GM18868 (cell line): ENCODE measurements at regions not wholly inside any gene's neighbourhood (a gene's known extent, or its start where the extent isn't known, plus 50 kb on each side); places are given as distances from the start of the nearest gene placed in this dataset.

Experiments used
- ATAC-seq: cut with Tn5 transposase; IDR thresholded peaks from one replicate; pipeline ENCODE4 v1.9.1; 2021; ENCODE audit warnings: mild to moderate bottlenecking, moderate library complexity; ENCODE audit not compliant: unreplicated experiment

- ATAC-seq, result no peak
Observed at GRCh38 chr12:68447797-68448260, 115.7 kb upstream of the MDM1 start.

GRCh38 chr12:68449196-68449595, 117.0 kb upstream of the MDM1 start:
- ATAC-seq, result no peak

GRCh38 chr12:68450947-68451260, 118.7 kb upstream of the MDM1 start:
- ATAC-seq, result no peak

GRCh38 chr12:68451261-68452077, 119.3 kb upstream of the MDM1 start:
- ATAC-seq, result peak; percentile 77

GRCh38 chr12:68452078-68452715, 120.0 kb upstream of the MDM1 start:
- ATAC-seq, result no peak

GRCh38 chr12:68453278-68453677, 121.1 kb upstream of the MDM1 start:
- no peak for ATAC-seq

- no peak for ATAC-seq
Observed at GRCh38 chr12:68453876-68454275, 121.7 kb upstream of the MDM1 start.

GRCh38 chr12:68454892-68455291, 122.7 kb upstream of the MDM1 start:
- ATAC-seq, result no peak

- no peak for ATAC-seq
Observed at GRCh38 chr12:68455691-68456345, 123.7 kb upstream of the MDM1 start.

- ATAC-seq, result no peak
Observed at GRCh38 chr12:68458866-68459265, 126.7 kb upstream of the MDM1 start.

GRCh38 chr12:68460236-68460635, 128.1 kb upstream of the MDM1 start:
- ATAC-seq, result no peak

- no peak for ATAC-seq
Observed at GRCh38 chr12:68461645-68462044, 129.5 kb upstream of the MDM1 start.

GRCh38 chr12:68462803-68463202, 130.6 kb upstream of the MDM1 start:
- no peak for ATAC-seq

- ATAC-seq, result no peak
Observed at GRCh38 chr12:68465227-68465626, 133.1 kb upstream of the MDM1 start.

GRCh38 chr12:68467514-68467913, 135.4 kb upstream of the MDM1 start:
- no peak for ATAC-seq

- ATAC-seq, result no peak
Observed at GRCh38 chr12:68468036-68468435, 135.9 kb upstream of the MDM1 start.

GRCh38 chr12:68469113-68469512, 137.0 kb upstream of the MDM1 start:
- ATAC-seq, result no peak

- no peak for ATAC-seq
Observed at GRCh38 chr12:68470664-68471328, 138.6 kb upstream of the MDM1 start.

- no peak for ATAC-seq
Observed at GRCh38 chr12:68474467-68475204, 136.1 kb upstream of the RAP1B start.

GRCh38 chr12:68476794-68477193, 133.9 kb upstream of the RAP1B start:
- ATAC-seq, result no peak

GRCh38 chr12:68477261-68477772, 133.4 kb upstream of the RAP1B start:
- no peak for ATAC-seq
